Heart left ventricle (tissue), 13 donors: ENCODE measurements at regions not wholly inside any gene's neighbourhood (a gene's known extent, or its start where the extent isn't known, plus 50 kb on each side); places are given as distances from the start of the nearest gene placed in this dataset.

Experiments
- CTCF ChIP-seq, 12 donors: fragments of 200-600 bp; sonication (generic) in 4 of 12; IDR thresholded peaks; one replicate each; pipeline versions ENCODE4 v1.5.0 to v1.8.0; 2018 to 2022; ENCODE audit warnings: antibody characterized with exemption in 12 of 12, mild to moderate bottlenecking in 5 of 12
- POLR2A ChIP-seq, 2 donors: fragments of 450-650 bp; IDR thresholded peaks; one replicate each; pipeline ENCODE4 v1.6.1; 2017; ENCODE audit warnings: antibody characterized with exemption in 2 of 2, mild to moderate bottlenecking in 2 of 2, moderate library complexity in 2 of 2
- donor health status: ischemic (EF 13 %, LVEDD 7.1; RV severe dilation, severe dysfunction).
- donor health status: DM: no; HTN: yes; CAD: no.
- donor health status: DM: no; HTN: no; CAD: no.
- donor health status: ischemic (EF 25% LVEDD 6.9; RV normal size, moderate dysfunction).
- donor health status: ischemic (EF 25% LVEDD 5.7; RV mildly dilated, moderate dysfunction).
- donor health status: ischemic (EF 35%, LVEDD 5.7; RV mildly dilated, moderate dysfunction).
- donor health status: nonischemic (EF 11% LVEDD 7.7; RV severe dilation, severe dysfunction).
- donor health status: DM: yes; HTN: yes; CAD: no.
- donor health status: PGD.
- donor health status: ischemic (EF 29% LVEDD 5.4; RV normal size, mild dysfunction).
- donor health status: nonischemic (EF 23%, LVEDD 6.1; RV moderate dilation, normal function).

GRCh38 chr7:109522585-109522984 is 952.9 kb downstream of the DNAJB9 start:
- TF ChIP-seq POLR2A (IDR thresholded peaks at IDR 0.05) = no peak
- no peak for TF ChIP-seq CTCF (IDR thresholded peaks at IDR 0.05)
